Progenitor cell of endocrine pancreas (in vitro differentiated cells): ENCODE measurements at regions not wholly inside any gene's neighbourhood (a gene's known extent, or its start where the extent isn't known, plus 50 kb on each side); places are given as distances from the start of the nearest gene placed in this dataset.

Source experiments
- DNase-seq: peaks from one replicate; pipeline ENCODE4 v3.0.0; 2021; ENCODE audit warnings: low spot score; ENCODE audit not compliant: unreplicated experiment
- H3K27ac Mint-ChIP-seq: 2 replicates; pipeline ENCODE4 v1.8.0; 2021; ENCODE audit warnings: mild to moderate bottlenecking, moderate library complexity, mixed read lengths
- H3K27me3 Mint-ChIP-seq: 2 replicates; pipeline ENCODE4 v1.8.0; 2021; ENCODE audit warnings: mixed read lengths
- H3K36me3 Mint-ChIP-seq: 2 replicates; pipeline ENCODE4 v1.8.0; 2022; ENCODE audit warnings: mixed read lengths; ENCODE audit not compliant: insufficient read depth
- H3K4me1 Mint-ChIP-seq: 2 replicates; pipeline ENCODE4 v1.8.0; 2021; ENCODE audit warnings: low read depth, mixed read lengths
- H3K4me3 Mint-ChIP-seq: 2 replicates; pipeline ENCODE4 v1.8.0; 2021; ENCODE audit warnings: low read depth, mild to moderate bottlenecking, moderate library complexity, mixed read lengths
- H3K9me3 Mint-ChIP-seq: 2 replicates; pipeline ENCODE4 v1.8.0; 2021; ENCODE audit warnings: low read depth, mixed read lengths
- TF ChIP-seq, protein P1 (sequence below): fragments of 200-600 bp; sonication (generic); IDR thresholded peaks from one replicate; pipeline ENCODE4 v1.5.0; 2021; ENCODE audit warnings: antibody characterized with exemption, mild to moderate bottlenecking; ENCODE audit not compliant: unreplicated experiment

DNA sequence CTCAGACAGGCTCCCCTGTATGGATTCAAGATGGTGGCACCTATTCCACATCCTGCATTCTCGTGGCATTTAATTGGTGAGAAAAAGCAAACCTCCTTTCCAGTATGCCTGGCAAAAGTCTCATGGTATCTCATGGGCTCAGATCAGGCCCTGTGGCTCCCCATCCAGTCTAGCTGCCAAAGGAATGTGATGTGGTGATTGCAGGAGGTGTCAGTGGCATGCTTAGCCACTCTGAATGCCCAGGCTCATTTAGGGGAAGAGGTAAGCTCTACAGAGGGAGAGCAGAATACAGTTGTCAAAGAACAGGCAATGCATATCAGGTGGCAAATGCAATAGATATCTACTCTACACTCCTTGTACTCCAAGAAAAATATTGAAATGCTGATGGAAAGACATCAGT, 146.7 kb downstream of the SPATA19 start:
- peaks cover 7% of the 10 kb centered on the region for H3K4me1 Mint-ChIP-seq
- H3K27me3 Mint-ChIP-seq, result no peaks in the 10 kb centered on the region
- no peak overlapping the region for H3K4me3 Mint-ChIP-seq
- TF ChIP-seq, protein P1, sequence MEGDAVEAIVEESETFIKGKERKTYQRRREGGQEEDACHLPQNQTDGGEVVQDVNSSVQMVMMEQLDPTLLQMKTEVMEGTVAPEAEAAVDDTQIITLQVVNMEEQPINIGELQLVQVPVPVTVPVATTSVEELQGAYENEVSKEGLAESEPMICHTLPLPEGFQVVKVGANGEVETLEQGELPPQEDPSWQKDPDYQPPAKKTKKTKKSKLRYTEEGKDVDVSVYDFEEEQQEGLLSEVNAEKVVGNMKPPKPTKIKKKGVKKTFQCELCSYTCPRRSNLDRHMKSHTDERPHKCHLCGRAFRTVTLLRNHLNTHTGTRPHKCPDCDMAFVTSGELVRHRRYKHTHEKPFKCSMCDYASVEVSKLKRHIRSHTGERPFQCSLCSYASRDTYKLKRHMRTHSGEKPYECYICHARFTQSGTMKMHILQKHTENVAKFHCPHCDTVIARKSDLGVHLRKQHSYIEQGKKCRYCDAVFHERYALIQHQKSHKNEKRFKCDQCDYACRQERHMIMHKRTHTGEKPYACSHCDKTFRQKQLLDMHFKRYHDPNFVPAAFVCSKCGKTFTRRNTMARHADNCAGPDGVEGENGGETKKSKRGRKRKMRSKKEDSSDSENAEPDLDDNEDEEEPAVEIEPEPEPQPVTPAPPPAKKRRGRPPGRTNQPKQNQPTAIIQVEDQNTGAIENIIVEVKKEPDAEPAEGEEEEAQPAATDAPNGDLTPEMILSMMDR, result no peak
- no peaks in the 10 kb centered on the region for H3K36me3 Mint-ChIP-seq
- H3K9me3 Mint-ChIP-seq, result no peaks in the 10 kb centered on the region
- DNase-seq, result no peak
- no peak overlapping the region for H3K27ac Mint-ChIP-seq

- no peak overlapping the region for H3K4me3 Mint-ChIP-seq
- DNase-seq, result no peak
- H3K27me3 Mint-ChIP-seq, result no peaks in the 10 kb centered on the region
- no peaks in the 10 kb centered on the region for H3K36me3 Mint-ChIP-seq
- no peaks in the 10 kb centered on the region for H3K9me3 Mint-ChIP-seq
- TF ChIP-seq, protein P1, result no peak
- H3K27ac Mint-ChIP-seq, result no peak overlapping the region
- H3K4me1 Mint-ChIP-seq, result peaks cover 7% of the 10 kb centered on the region
These were observed 147.6 kb downstream of the SPATA19 start for GRCh38 chr11:133697603-133698180.

DNA sequence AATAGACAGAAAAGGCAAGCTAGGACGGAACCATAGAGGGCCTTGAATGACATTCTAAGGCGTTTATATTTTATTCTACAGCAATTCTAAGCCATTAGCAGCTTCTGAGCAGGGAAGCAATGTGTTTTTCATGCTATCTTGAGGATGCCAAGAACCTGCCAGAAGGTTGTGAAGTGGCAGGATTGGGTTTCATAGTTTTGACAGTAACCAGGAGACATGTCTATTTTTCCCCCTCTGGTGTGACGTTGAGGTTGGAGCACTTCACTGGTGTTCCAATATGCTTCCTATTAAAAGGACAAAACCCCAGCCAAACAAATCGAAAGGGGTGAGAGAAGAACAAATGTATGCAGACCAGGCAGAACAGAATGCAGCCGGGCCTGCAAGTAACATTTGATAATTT, 148.2 kb downstream of the SPATA19 start:
- Mint-ChIP-seq H3K27me3 (no peaks in the 10 kb centered on the region), H3K4me3 (no peak overlapping the region), H3K36me3 (no peaks in the 10 kb centered on the region), H3K27ac (no peak overlapping the region), H3K4me1 (peaks cover 7% of the 10 kb centered on the region), H3K9me3 (no peaks in the 10 kb centered on the region)
- no peak for DNase-seq
- TF ChIP-seq, protein P1, result no peak

DNA sequence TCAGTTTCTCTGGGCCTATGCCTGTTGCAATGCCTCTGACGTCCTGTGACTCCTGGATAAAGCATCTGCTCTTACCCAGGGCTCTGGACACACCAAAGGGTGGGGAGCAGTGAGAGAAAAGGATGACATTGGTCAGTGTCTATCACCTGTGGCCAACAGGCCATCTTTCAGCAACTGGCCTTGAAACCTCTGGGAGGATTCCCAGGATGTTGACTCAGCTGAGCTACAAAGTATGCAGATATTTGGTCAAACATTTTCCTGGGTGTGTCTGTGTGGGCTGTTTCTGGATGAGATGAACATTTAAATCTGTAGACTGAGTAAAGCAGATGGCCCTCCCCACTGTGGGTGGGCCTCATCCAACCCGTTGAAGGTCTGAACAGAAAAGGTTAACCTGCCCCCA, 149.9 kb downstream of the SPATA19 start:
- Mint-ChIP-seq H3K36me3 (no peaks in the 10 kb centered on the region), H3K9me3 (no peaks in the 10 kb centered on the region), H3K4me3 (no peak overlapping the region), H3K27ac (no peak overlapping the region), H3K27me3 (no peaks in the 10 kb centered on the region), H3K4me1 (peaks cover 7% of the 10 kb centered on the region)
- no peak for DNase-seq
- TF ChIP-seq, protein P1, result no peak

DNA sequence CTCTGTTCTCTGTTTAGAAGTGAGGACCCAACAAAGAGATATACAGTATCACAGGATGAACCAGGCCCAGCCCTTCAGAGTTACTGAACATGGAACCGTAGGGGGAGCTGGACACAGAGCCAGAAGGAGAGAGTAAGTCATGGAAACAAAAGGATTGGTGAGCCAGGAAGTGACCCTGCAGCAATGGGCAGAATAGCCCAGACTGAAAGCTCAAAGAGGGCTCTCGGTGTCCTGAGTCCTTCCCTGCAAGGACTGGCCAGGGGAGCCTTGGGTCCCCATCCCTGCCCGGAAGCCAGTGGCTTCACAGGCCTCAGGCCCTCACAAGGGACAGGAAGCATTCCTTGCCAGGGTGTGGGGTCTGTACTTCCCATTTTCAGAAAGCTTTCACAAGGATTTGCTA, 150.6 kb downstream of the SPATA19 start:
- no peaks in the 10 kb centered on the region for H3K36me3 Mint-ChIP-seq
- no peak overlapping the region for H3K4me3 Mint-ChIP-seq
- H3K9me3 Mint-ChIP-seq, result no peaks in the 10 kb centered on the region
- TF ChIP-seq, protein P1, result no peak
- peaks cover 7% of the 10 kb centered on the region for H3K4me1 Mint-ChIP-seq
- DNase-seq, result no peak
- H3K27ac Mint-ChIP-seq, result no peak overlapping the region
- H3K27me3 Mint-ChIP-seq, result no peaks in the 10 kb centered on the region
